ENCODE measurements at regions not wholly inside any gene's neighbourhood (a gene's known extent, or its start where the extent isn't known, plus 50 kb on each side); places are given as distances from the start of the nearest gene placed in this dataset.

- DNase-seq (ENCODE audit: low read depth), result no peak
Measured at GRCh38 chr3:137202941-137203340, 245.2 kb downstream of the IL20RB start.

GRCh38 chr3:137204409-137204808 lies 246.6 kb downstream of the IL20RB start:
- DNase-seq (ENCODE audit: low read depth), result no peak

- no peak for DNase-seq (ENCODE audit: low read depth)
Measured at GRCh38 chr3:137205394-137206045, 247.7 kb downstream of the IL20RB start.

GRCh38 chr3:137207616-137208015 lies 249.8 kb downstream of the IL20RB start:
- DNase-seq (ENCODE audit: low read depth), result no peak

- DNase-seq (ENCODE audit: low read depth), result no peak
Measured at GRCh38 chr3:137217733-137218132, 259.9 kb downstream of the IL20RB start.

DNA sequence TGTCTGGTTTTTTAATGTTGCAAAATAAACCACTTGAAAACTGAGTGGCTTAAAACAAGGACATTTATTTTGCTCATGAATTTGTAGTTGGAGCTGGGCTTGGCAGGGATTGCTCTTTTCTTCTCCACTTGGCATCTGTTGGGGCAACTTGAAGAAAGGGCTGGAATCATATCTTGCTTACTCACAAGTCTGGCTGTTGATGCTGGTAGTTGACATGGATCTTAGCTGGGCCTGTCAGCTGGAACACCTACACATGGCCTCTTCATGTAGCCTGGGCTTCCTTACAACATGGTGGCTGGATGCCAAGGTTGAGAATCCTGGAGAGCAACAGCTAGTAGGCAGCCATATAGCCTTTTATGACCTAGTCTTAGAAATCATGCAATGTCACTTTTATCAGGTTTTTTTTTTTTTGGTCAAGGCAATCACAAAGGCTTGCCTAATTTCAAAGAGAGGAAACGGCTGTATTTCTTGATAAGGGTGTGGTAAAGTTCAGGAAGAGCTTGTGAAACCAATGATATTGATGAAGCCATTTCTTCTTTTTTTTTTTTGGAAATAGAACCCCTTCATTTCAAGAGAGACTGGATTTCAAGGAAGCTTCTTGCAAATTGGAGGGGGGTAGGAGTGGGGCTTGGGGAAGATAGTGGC lies 262.1 kb downstream of the IL20RB start:
- no peak for DNase-seq (ENCODE audit: low read depth)

DNA sequence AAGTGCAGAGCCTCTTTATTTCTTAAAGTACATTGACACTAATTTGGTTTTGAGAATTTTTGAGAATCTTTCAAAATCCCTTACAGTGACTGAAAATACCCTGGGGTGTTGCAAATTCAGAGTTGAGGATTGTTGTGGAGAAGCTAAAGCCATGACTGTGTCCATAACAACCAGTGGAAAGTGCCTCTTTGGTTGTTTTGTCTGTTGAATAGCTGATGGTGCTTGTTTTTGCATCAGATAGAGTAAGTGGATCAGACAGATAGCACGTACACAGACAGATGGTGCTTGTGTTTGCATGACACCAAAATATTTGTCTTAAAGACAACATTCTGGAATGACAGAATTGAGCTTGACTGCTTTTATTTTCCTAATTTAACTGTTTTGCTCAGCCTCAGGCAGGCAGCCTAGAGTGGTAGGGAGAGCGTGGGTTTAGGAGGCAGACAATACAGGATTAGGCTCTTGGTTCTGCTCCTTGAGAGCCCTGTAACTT lies 265.0 kb downstream of the IL20RB start:
- DNase-seq (ENCODE audit: low read depth), result no peak

DNA sequence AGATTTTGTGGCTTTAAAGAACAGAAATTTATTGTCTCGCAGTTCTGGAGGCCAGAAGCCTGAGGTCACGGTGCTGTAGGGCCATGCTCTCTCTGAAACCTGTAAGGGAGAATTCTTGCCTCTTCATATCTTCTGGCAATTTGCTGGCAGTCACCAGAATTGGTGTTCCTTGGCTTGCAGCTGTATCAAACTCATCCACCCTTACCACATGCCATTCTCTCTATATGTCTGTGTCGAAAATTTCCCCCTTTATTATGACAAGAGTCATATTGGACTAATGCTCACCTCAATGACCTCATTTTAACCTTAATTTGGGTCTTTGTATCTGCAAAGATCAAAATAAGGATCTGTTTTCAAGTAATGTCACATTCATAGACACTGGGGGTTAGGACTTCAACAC lies 266.7 kb downstream of the IL20RB start:
- DNase-seq (ENCODE audit: low read depth), result no peak

DNA sequence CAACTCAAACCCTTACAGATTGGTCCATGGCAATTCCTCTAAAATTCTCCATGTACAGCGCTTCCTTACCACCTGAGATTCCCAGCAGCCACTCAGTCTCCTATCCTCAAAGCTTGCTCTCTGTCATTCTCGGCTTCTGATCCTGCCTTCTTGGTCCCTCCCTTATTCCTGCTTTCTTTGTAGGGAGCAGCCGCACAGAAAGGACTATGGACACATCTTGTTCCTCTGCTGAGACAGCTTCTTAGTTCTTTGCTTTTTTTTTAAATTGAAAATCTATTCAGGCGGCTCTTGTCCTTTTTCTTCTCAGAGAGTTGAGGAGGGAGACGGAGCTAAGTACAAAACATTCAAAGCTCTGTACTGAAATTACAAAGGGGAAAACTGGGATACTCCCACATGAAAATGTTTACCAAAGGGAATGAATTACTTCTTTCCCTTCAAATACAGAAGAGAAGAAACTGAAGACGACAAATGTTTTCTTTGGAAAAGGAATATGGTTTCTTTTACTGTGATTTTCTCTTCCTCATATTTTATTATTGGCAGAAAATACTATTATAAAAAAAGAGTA lies 285.1 kb downstream of the IL20RB start:
- DNase-seq (ENCODE audit: low read depth), result no peak

DNA sequence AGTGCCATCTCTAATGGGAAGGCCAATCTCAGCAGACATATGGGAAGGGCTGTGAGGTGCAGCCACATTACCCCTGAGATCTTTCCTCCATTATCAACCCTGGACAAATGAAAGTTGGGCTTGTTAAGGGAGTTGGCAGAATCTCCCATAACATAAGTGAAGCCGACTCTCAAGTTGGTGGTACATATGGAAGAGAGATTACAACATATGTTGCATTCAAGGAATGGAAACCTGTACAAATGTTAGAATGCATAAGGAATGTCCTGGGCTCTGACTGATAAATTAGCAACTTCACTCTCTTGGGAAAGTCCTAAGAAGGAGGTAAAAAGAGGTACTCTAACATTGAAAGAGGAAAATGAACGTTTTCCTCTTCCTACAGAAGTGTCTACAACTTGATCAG lies 288.7 kb downstream of the IL20RB start:
- DNase-seq (ENCODE audit: low read depth), result no peak

GRCh38 chr3:137249311-137249940 lies 291.6 kb downstream of the IL20RB start:
- no peak for DNase-seq (ENCODE audit: low read depth)

DNA sequence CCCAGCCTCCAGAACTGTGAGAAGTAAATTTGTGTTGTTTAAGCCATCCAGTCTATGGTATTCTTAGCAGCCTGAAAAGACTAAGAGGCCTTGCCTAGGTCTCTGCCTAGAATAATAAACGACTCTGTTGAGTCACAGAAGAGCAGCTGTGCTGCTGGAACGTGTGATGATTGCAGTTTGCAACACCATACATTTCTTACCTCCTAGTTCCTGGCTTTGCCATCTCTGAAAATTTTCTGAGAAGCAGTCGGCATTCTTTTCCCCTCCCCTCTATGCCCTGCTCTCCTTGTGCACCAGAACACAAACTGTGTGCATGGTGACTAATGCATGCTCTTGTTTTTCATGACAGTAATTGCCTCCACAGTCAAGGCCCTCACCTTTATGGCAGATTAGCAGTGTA lies 301.3 kb downstream of the IL20RB start:
- no peak for DNase-seq (ENCODE audit: low read depth)

DNA sequence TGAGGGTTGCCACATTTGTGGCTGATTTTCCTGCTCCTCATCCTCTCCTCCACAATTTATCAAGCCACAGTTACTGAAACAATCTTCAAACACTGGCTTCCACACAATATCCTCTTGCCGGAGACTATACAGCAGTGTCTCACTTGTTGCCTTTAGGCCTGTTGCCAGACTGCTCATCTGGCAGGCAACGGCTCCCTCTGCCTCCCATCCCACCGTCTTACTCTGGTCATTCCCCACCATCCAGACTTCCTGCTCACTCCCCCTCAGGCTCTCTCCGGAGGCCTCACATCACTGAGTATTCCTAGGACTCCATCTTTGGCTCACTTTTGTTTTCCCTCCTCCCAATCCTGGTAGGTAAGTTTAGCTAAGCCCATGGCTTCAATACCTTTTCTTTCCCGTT lies 301.9 kb downstream of the IL20RB start:
- no peak for DNase-seq (ENCODE audit: low read depth)

DNA sequence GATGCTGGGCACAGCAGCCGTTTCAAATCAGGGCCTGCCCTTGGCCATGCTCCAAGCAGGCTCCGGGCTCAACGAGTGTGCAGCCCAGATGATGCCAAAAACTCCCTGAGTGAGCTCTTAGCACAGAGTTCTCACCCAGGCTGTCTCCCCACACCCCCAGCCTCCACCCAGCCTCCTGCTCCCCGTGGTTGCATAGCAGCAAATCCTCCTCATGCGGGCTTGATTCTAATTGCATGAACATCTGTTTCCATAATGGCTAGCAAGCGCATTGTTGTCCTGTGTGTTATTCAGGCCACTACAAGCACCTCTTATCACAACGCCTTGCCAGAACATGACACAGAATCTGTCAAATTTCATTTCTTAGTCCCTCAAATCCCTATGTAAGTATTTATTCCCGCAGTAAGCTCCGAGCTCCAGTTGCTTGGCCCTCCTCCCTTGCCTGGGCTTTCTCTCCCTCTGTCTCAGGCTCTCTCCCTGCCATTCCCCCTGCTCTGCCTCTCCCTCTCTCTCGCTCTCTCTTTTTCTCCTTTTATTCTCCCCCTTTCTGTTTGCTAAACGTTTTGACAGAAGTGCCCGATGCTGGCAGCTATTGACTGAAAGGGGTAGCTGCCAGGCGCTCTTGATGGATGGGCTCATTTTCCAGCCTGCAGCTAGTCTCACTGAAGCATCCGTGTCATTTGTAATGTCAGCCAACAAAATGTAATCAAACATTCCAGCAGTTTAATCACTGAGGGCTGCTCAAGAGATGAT lies 306.5 kb downstream of the IL20RB start:
- no peak for DNase-seq (ENCODE audit: low read depth)

- no peak for DNase-seq (ENCODE audit: low read depth)
Measured at GRCh38 chr3:137264843-137265330, 307.1 kb downstream of the IL20RB start.

DNA sequence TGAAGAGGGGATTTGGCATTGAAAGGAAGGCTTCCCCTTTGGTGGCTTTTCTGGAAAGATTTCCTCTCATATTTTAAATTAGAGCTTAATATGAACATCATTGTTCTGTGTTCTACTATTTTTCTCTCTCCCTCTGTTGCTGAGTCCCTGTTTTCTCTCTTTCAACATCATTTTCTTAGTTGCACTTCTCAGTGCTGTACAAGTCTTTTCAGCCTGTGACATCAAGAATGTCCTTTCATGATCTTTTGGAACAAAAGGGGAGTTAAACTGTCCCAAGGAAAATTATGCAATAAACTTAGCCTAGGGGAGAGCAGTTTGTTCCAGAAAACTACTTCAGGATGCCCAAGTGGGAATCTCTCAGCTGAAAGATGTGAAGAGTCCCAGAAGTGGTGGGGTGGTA lies 325.1 kb downstream of the IL20RB start:
- no peak for DNase-seq (ENCODE audit: low read depth)

- no peak for DNase-seq (ENCODE audit: low read depth)
Measured at GRCh38 chr3:137285924-137286323, 328.1 kb downstream of the IL20RB start.

DNA sequence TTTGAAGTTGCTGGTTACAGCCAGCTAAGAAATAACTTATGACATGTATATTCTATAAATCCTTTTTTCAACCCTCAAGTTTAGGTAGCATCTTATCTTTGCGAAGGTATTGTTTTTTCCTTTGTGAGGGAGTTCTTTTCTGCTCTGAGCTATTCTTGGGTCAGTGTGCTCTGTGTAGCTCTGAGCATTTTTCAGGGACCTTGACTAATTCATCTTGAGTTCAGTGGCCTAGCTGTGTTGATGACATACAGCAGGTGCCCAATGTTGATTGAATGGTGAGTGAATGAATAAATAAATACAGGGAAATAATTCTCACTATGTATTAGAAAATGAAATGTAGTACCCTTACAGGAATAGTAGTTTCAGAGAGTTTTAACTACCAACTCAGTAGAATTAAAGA lies 335.3 kb downstream of the IL20RB start:
- no peak for DNase-seq (ENCODE audit: low read depth)

DNA sequence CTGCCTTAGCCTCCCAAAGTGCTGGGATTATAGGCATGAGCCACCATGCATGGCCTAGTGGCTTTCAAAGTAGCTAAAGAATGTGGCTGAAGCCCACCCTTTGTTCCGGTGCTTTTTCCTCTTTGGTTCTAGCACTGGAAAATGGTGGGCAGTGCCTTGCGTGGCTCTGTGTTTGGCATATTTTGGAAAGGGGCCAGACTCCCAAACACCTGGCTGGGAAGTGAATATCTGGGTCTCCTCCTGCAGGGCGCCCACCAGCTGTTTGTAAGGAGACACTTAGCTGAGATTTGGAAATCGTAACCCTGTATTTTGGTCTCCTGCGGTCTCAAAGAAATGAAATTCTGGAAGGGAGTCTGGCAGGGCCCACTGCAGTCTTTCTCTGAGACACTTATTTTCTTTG lies 336.4 kb downstream of the IL20RB start:
- DNase-seq (ENCODE audit: low read depth), result no peak

GRCh38 chr3:137294839-137295238 lies 337.1 kb downstream of the IL20RB start:
- DNase-seq (ENCODE audit: low read depth), result no peak

DNA sequence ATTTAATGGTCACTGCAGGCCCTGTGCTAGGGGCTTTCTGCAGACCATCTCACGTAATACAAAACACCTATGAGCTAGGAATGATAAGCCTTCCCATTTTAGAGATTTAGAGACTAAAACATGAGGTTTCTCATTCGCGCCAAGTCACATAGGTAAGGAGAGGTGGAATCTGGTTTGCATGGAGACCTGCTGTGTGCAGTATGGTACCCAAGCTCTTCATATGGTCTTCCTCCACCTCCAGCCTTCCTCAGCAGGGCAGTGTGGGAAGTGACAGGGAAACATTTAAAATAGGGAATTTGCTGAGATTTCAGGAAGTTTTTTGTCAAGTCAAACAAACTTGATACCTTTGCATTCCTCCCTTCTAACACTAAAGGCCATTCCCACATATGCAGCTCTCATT lies 337.6 kb downstream of the IL20RB start:
- DNase-seq (ENCODE audit: low read depth), result no peak

DNA sequence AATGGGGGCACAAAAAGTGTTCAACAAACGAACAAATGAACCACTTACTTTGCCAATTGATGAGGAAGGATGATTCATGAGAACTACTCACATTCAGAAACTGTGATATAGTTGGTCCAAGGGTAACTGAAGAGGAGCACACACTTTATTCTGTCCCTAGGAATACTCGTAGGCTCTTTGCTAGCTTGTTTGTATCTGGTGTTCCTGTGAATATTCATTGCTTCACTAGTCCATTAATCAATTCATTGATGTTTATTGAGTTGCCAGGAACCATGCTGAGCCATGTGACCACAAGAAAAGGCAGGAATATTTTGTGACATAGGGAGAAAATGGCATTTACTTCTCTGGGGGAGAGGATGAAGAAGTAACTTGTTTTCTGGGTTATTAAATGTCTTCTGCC lies 338.3 kb downstream of the IL20RB start:
- DNase-seq (ENCODE audit: low read depth), result no peak
